ENCODE measurements at regions not wholly inside any gene's neighbourhood (a gene's known extent, or its start where the extent isn't known, plus 50 kb on each side); places are given as distances from the start of the nearest gene placed in this dataset.
A peak's percentile ranks its signal among the peaks of the same experiment; 100 is the strongest.

DNA sequence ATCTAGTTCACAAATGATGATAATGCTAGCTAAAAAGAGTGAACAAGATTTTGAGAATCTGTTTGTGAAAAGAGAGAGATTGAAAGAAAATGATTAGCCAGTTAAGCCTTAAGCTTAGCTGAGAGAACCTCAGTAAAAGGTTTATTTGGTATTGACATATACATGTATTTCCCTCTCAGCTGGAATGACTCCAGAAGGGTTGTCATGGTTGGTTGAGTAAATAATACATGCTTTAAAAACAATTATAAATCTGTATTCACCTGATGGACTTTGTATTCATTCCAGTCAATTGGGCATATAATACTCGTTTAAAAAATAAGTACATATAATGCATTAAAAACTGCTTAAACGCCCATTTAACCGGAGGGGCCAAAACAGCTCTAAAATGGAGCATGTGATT is 181.4 kb downstream of the GRB14 start:
- no peak overlapping the region for H3K4me3 ChIP-seq (ENCODE audit: low read depth, low read length)
- TF ChIP-seq, protein P1, sequence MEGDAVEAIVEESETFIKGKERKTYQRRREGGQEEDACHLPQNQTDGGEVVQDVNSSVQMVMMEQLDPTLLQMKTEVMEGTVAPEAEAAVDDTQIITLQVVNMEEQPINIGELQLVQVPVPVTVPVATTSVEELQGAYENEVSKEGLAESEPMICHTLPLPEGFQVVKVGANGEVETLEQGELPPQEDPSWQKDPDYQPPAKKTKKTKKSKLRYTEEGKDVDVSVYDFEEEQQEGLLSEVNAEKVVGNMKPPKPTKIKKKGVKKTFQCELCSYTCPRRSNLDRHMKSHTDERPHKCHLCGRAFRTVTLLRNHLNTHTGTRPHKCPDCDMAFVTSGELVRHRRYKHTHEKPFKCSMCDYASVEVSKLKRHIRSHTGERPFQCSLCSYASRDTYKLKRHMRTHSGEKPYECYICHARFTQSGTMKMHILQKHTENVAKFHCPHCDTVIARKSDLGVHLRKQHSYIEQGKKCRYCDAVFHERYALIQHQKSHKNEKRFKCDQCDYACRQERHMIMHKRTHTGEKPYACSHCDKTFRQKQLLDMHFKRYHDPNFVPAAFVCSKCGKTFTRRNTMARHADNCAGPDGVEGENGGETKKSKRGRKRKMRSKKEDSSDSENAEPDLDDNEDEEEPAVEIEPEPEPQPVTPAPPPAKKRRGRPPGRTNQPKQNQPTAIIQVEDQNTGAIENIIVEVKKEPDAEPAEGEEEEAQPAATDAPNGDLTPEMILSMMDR (IDR thresholded peaks at IDR 0.05; ENCODE audit: control insufficient read depth, extremely low read depth, insufficient read depth): no peak
- DNase-seq (ENCODE audit: low read depth): peak; percentile 53

DNA sequence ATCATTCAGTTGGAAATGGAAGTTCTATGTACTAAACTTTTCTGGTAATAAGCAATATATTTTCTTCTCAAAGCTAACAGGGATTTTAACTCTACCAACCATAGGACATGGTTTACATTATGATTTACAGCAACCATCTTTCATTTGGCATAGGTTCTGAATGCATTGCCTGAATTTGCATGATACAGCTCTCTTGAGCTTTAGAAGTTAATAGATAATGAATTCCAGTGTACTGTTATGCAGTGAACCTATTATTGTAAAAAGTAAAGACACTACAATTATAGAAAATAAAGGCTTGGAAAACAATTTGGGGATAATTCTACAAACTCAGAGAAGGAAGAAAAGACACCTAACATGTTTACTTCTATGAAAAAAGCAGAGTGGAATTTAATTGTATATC is 182.0 kb downstream of the GRB14 start:
- no peak for DNase-seq (ENCODE audit: low read depth)
- no peak overlapping the region for H3K4me3 ChIP-seq (ENCODE audit: low read depth, low read length)
- TF ChIP-seq, protein P1 (IDR thresholded peaks at IDR 0.05; ENCODE audit: control insufficient read depth, extremely low read depth, insufficient read depth): no peak

DNA sequence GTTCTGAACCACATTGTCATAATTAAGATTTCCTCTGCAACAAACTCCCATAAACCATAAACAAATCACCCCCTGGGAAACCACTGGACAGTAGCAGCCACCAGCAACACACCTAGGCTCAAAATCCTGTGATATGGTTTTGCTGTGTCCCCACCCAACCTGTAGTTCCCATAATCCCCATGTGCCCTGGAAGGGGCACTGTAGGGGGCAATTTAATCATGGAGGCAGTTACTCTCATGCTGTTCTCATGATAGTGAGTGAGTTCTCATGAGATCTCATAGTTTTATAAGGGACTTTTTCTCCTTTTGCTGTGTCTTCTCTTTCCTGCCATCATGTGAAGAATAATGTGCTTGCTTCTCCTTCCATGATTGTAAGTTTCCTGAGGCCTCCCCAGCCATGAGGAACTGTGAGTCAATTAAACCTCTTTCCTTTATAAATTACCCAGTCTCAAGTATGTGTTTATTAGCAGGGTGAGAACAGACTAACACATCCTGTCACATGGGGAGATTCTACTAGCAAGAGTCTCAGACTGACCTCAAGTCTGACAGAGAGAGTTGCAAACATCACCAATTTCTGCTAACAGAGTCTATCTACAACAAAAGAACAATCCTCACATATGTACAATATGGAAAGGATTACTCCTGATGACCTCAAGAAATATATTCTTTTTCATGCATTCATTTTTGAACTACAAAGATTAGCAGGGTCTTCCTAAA is 182.6 kb downstream of the GRB14 start:
- no peak for DNase-seq (ENCODE audit: low read depth)
- H3K4me3 ChIP-seq (ENCODE audit: low read depth, low read length): no peak overlapping the region
- TF ChIP-seq, protein P1 (IDR thresholded peaks at IDR 0.05; ENCODE audit: control insufficient read depth, extremely low read depth, insufficient read depth): no peak

DNA sequence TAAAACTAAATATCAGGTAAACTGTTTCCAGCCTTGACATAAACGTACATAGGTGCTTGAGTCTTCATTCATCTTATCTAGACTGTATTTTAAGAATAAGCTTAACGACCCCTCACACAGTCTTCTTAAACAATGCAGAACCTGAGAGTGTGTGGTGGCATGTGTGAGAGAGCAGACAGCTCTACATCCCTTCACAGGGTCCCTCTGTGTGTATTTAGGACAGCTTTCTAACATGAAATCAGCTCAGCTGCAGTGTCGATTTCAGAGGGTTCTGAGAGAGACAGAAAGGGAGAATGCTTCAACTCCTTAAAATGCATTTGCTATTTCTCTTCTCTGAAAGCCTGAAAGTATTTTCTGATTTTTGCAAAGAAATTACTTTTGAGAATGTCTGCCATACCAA is 185.2 kb downstream of the GRB14 start:
- TF ChIP-seq, protein P1 (IDR thresholded peaks at IDR 0.05; ENCODE audit: control insufficient read depth, extremely low read depth, insufficient read depth): no peak
- no peak overlapping the region for H3K4me3 ChIP-seq (ENCODE audit: low read depth, low read length)
- DNase-seq (ENCODE audit: low read depth): no peak

DNA sequence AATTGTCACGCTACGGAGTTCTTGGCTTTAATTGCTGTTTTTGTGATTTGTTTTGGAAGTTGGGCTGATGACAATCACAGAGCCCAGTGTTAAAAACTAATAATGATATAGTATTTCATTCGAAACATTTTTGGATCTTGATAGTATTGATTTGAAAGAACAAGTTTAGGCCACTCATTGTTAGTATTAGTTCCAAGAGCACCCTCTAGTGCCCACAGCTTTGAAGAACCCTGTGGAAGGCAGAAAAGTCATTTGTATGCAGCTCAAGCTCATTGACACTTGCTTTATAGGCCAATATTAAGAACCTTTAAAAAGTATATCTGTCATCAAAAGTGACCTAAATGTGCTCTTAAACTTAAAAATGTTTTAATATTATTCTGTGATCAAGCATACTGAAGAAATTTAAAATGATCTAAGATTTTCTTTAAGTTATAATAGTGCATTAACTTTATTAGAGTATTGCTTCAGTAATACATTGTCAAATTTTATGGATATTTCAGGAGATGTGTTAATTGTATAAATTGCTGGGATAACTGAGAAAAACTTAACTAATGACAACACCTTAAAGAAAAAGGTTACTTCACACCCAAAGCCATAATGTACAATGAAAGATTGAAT is 191.0 kb downstream of the GRB14 start:
- no peak overlapping the region for H3K4me3 ChIP-seq (ENCODE audit: low read depth, low read length)
- TF ChIP-seq, protein P1 (IDR thresholded peaks at IDR 0.05; ENCODE audit: control insufficient read depth, extremely low read depth, insufficient read depth): peak; percentile 72
- peak; percentile 17 for DNase-seq (ENCODE audit: low read depth)

DNA sequence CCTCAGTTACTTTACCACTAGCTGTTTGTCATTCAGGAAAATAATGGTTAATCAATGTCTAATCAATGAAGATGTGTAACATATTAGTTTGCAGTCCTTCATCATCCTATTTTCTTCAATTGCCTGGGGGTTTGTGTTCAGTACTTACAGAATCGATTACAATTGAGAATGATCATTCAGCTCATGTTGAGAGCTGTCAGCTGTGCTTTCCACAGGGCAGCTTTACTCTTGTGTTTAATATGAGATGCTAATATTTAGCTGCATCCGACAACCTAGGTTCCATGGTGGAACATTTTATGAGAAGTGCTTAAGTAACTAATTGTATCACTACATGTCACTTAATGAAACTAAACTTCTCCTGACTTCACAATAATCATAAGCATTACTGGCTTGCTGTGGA is 191.9 kb downstream of the GRB14 start:
- no peak for DNase-seq (ENCODE audit: low read depth)
- TF ChIP-seq, protein P1 (IDR thresholded peaks at IDR 0.05; ENCODE audit: control insufficient read depth, extremely low read depth, insufficient read depth): no peak
- no peak overlapping the region for H3K4me3 ChIP-seq (ENCODE audit: low read depth, low read length)
